ENCODE measurements at regions not wholly inside any gene's neighbourhood (a gene's known extent, or its start where the extent isn't known, plus 50 kb on each side); places are given as distances from the start of the nearest gene placed in this dataset.

DNA sequence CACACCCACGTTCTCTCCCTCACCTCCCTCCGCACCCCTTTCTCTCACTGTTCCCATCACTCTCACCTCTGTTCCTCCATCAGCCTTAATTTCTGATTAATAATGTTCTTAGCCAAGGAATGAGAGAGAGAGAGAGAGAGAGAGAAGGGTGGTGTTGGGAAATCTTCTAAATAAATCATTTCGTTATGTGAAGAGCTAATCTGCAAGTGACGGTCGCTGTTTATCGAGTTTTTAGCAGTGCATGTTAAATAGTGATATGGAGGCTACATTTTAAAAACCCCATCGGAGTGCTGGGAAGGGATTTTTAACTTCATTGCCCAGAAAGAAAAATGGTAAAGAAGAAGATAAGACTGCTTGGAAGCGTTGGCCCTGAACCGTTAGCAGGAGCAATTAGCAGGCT is 203.3 kb upstream of the LHX5 start:
- H3K9me3 ChIP-seq: no peaks in the 10 kb centered on the region
- peaks cover 48% of the 10 kb centered on the region for H3K27me3 ChIP-seq
- no peaks in the 10 kb centered on the region for H3K36me3 ChIP-seq
- no peak overlapping the region for H3K4me3 ChIP-seq
- DNase-seq: no peak

DNA sequence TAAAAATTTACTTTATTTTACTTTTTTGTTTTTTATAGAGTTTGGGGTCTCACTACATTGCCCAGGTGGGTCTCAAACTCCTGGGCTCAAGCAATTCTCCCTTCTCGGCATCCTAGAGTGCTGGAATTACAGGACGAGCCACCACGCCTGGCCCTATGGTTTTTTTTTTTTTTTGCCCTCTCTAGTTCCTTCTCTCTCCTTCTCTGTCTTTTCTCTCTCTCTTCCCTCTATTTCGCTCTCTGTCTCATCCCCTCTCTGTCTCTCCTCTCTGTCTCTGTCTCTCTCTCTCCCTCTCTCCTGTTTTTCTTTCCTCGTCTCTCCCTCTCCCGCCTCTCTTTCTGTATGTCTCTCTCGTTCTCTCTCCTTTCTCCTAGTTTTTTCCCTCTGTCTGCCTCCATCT is 202.6 kb upstream of the LHX5 start:
- H3K9me3 ChIP-seq: no peaks in the 10 kb centered on the region
- no peak for DNase-seq
- peaks cover 53% of the 10 kb centered on the region for H3K27me3 ChIP-seq
- no peaks in the 10 kb centered on the region for H3K36me3 ChIP-seq
- no peak overlapping the region for H3K4me3 ChIP-seq

DNA sequence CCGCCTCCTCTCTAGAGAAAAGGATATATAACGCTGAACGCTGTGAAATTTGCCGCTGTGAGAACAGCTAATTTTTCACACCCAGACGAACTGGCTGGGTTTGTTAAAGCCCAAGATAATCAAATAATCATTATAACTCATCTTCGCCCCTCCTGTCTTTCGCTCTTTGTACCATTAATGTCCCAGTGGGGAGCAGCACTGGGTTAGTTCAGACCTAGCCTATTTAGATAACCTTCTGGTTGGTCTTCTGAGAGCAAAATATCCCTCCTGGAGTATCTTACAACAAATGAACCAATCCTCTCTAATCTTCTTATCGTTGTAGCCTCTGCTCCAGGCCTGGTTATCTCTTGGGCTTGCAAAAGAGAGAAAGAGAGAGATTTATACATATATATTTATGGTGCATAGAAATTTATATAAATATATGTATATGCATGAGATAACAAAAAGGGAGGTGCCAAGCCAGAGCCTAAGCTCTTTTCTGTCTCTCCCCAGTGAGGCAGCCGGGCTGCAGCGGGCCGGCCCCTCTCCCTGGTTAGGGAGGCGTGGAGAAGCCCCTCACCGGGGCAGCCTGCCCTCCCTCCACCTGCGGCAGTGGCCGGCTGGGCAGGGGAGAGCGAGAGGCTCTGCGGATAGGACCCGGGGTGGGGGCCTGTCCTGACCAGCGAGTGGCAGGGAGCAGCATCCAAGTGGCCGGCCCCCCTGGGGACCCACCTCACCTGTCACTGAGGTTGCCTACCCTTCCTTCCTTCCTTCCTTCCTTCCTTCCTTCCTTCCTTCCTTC is 202.0 kb upstream of the LHX5 start:
- peaks cover 58% of the 10 kb centered on the region for H3K27me3 ChIP-seq
- H3K9me3 ChIP-seq: no peaks in the 10 kb centered on the region
- H3K36me3 ChIP-seq: no peaks in the 10 kb centered on the region
- no peak for DNase-seq
- no peak overlapping the region for H3K4me3 ChIP-seq

DNA sequence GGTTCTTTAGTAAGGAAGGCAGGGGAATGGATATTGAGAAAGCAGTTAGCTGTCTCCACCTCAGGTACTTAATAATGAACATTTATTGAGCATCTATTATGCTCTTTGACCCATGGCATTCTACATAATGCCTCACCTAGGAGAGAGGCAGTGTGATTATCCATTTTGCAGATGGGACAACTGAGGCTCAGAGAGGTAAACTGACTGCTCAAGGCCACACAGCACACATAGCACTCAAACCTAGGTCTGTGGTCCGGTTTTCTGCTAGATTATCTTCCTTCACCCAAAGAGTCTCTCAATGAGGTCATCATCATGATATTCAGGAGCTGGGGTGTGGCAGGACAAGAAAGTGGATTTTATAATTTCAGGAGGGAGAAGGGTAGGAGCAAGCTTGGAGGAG is 199.1 kb upstream of the LHX5 start:
- no peak for DNase-seq
- H3K4me3 ChIP-seq: no peak overlapping the region
- H3K9me3 ChIP-seq: no peaks in the 10 kb centered on the region
- H3K27me3 ChIP-seq: peaks cover 49% of the 10 kb centered on the region
- H3K36me3 ChIP-seq: no peaks in the 10 kb centered on the region

DNA sequence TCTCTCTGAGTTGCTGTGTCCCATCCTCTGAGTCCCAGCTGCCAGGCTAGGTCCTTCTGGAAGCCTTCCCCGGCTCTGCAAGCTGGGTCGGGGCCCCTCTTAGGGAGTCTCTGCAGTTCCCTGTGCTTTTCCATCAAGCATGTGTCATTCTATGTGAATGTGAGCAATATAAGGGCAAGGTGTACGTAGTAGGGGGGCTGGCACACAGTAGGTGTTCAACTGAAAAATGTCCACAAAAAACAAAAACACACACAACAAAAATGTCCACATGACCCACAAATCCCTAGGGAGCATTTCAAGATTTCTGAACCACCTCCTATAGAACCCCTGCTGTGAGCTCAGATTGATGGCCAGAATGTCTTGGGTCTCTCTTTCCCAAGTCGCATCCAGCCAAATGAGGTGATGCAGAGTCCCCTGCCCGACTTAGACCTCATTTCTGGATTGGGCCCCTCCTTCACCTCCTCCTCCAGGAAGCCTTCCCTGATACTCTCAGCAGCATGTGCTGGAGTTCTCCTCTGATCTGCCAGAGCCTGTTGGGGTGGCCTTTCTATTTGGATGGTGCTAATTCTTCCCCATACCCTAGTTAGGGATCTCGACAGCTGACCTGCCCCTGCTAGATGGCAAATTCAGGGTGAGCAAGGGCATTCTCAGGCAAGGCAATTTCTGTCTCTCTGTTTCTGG is 196.1 kb upstream of the LHX5 start:
- Histone ChIP-seq H3K4me3 (no peak overlapping the region), H3K9me3 (no peaks in the 10 kb centered on the region), H3K27me3 (peaks cover 32% of the 10 kb centered on the region)

DNA sequence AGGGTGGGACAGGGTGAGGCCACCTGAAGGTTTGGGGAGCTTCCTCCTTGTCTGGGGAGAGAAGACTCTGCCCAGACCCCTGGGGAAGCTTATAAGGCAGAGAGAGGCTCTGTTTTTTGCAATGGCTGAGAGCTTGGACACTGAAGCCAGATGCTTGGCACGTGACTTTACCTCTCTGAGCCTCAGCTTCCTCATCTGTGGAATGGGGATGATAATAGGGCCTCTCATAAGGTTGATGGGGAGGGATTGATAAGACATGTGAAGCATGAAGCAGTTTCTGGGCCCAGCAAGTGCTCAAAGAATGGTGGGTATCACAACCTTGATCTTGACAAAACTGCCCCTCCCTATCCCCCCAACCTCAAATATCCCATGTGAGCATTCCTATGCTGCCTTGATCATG is 195.4 kb upstream of the LHX5 start:
- H3K4me3 ChIP-seq: no peak overlapping the region
- no peak for DNase-seq
- H3K27me3 ChIP-seq: peaks cover 32% of the 10 kb centered on the region
- no peaks in the 10 kb centered on the region for H3K36me3 ChIP-seq
- H3K9me3 ChIP-seq: no peaks in the 10 kb centered on the region

More for the DNA sequence above, 196.1 kb upstream of the LHX5 start:
- H3K36me3 ChIP-seq: no peaks in the 10 kb centered on the region
- DNase-seq: no peak

DNA sequence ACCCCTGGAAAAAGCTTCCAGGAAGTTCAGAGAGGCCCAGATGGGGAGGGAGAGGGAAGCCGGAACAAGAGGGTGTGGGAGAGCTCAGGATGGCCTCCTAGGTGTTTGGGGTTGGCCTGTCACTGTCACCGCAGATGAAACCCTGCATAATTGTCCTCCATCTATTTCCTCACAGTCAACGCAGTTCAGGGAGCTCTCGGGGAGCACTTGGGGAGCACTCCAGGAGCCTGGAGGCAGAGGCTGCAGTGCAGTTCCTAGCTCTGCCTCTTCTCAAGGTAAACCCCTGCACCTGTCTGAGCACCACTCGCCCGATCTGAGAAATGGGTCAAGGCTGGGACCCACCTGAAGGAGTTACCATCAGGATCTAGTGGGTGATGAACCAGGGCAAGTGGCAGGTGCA is 194.6 kb upstream of the LHX5 start:
- no peaks in the 10 kb centered on the region for H3K9me3 ChIP-seq
- DNase-seq: no peak
- peaks cover 32% of the 10 kb centered on the region for H3K27me3 ChIP-seq
- H3K36me3 ChIP-seq: no peaks in the 10 kb centered on the region
- H3K4me3 ChIP-seq: no peak overlapping the region

DNA sequence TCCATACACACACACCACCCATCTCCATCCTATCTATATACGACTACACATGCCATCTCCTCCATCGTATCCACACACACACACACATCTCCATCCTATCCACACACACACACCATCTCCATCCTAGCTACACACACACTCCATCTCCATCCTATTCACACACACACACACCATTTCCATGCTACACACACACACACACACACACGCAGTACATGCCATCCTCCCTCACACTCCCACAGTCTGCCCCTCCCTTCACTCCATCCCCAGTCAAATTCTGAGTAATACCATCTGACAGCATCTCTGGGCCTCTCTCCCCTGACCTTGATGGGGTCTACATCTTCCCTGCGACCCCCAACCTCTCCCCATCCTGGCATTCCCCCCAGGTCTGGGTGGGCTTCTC is 193.8 kb upstream of the LHX5 start:
- no peaks in the 10 kb centered on the region for H3K9me3 ChIP-seq
- no peak for DNase-seq
- no peak overlapping the region for H3K4me3 ChIP-seq
- no peaks in the 10 kb centered on the region for H3K36me3 ChIP-seq
- peaks cover 27% of the 10 kb centered on the region for H3K27me3 ChIP-seq

DNA sequence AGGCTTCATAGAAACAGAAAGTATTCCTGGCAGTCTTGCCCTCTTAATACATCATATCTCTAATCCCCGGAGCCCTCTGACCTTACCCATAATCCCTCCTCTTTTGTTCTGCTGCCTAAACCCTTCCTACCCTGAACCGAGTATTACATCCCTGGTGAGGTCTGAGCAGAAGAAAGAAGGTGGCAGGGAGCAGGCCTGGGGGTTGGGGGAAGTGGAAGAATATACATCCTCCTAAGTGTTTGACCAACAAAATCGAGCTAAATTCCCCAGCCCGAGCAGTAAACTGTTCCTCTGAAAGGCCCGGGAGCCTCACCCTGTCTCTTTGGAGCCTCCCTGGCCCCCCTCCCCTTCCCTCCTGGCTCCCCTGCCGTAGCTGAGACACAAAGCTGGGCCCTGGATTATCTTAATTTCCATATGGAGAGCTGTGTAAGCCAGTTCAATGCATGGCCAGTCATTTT is 192.6 kb upstream of the LHX5 start:
- H3K36me3 ChIP-seq: no peaks in the 10 kb centered on the region
- H3K4me3 ChIP-seq: no peak overlapping the region
- no peak for DNase-seq
- peaks cover 16% of the 10 kb centered on the region for H3K27me3 ChIP-seq
- H3K9me3 ChIP-seq: no peaks in the 10 kb centered on the region

DNA sequence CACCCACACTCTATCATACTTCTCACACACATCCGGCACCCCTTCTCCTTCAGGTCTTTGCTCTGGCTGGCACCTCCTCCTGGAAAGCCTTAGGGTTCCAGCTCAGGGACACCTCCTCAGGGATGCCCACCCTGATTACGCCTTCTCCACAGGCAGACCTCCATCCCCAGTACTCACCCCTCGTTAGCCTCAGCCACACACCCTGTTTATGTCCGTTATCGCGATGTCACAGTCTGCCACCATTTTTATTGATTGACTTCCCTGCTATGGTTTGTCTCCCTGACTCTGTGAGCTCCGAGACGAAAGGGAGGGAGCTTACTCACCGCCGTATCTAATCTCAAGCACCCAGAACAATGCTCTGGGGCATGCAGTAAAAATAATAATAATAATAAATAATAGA is 191.7 kb upstream of the LHX5 start:
- no peak for DNase-seq
- peaks cover 8% of the 10 kb centered on the region for H3K27me3 ChIP-seq
- no peaks in the 10 kb centered on the region for H3K9me3 ChIP-seq
- H3K36me3 ChIP-seq: no peaks in the 10 kb centered on the region
- no peak overlapping the region for H3K4me3 ChIP-seq

DNA sequence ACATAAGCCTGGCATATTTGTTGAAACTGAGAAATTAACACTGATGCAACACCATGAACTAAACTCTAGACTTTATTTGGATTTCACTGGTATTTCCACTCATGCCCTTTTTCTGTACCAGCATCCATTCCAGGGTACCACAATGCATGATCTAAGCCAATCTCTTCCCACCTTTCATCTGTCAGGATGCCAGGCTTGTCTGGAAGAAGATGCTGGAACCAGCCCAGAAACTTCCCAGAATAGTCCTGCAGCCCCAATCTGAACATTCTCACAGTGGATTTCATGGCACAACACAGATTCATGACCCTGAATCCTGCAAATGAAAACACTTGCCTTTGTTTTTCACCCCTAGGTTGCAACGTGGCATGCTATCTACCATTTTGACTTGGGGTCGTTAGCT is 189.3 kb upstream of the LHX5 start:
- Histone ChIP-seq H3K27me3 (no peaks in the 10 kb centered on the region), H3K36me3 (no peaks in the 10 kb centered on the region), H3K9me3 (no peaks in the 10 kb centered on the region), H3K4me3 (no peak overlapping the region)
- DNase-seq: no peak

DNA sequence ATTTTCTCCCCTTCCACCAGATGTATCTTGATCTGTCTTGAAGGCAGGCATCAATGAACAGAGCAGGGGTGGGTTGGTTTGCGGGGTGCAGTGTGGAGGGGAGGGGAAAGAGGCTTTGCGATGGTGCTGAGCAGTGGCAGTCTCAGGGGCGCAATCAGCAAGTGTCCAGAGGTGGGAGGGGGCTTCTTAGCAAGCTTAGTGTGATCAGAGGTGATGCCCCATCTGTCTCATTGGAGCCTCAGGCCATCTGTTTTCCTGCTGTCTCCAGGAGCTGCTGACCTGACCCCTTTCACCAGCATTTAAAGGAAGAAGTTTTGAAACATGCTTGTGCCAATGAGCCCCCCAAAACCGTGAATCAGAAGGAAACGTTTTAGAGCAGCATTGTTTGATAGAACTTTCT is 187.7 kb upstream of the LHX5 start:
- Histone ChIP-seq H3K36me3 (no peaks in the 10 kb centered on the region), H3K27me3 (no peaks in the 10 kb centered on the region), H3K9me3 (no peaks in the 10 kb centered on the region), H3K4me3 (no peak overlapping the region)
- no peak for DNase-seq

DNA sequence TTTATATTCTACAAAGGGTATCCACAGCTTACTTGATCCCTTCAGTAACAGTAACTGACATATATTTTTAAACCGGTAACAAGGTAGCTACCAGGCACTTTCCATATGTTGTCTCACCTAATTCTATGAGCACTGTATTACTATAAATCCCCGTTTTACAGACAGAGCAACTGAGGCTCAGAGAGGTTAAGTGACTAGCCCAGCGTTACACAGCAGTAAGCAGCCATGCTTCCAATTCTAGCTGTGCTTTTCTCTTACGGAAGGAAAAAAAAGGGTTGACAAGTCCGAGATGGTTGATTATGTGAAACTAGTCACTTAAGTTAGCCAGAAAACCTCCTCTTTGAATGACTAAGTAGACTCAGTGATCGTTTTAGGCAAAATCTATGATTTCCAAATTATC is 187.3 kb upstream of the LHX5 start:
- H3K36me3 ChIP-seq: no peaks in the 10 kb centered on the region
- no peak overlapping the region for H3K4me3 ChIP-seq
- H3K27me3 ChIP-seq: no peaks in the 10 kb centered on the region
- H3K9me3 ChIP-seq: no peaks in the 10 kb centered on the region
- DNase-seq: no peak

DNA sequence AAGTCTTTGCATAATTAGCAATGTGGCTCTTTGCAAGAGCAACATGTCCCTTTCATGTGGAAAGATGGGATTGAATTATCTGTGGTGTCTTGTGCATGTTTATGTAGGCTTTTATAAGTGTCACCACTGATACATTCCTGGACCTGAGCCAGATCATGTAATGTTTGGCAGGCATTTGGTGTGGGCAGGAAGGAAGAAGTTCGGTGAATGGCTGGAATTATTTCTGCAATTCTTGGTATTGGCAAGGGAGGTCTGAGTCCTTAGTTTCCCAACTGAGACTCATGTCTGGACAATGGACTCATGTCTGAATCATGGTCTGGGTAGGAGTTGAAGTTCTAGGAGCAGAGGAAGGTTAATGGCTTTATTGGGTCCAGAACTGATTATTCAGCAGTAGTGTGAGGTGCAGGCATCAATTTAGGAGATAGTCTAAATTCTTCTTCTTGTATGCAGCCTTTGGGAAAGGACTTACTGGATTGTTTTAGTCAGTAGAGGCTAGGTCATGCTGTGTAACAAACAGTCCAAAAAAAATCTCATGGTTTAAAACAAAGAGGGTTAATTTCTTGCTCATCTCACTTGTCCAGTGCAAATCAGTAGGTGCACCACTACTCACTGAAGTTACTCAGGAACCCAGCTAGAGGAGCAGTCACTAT is 186.5 kb upstream of the LHX5 start:
- no peaks in the 10 kb centered on the region for H3K9me3 ChIP-seq
- H3K36me3 ChIP-seq: no peaks in the 10 kb centered on the region
- no peak overlapping the region for H3K4me3 ChIP-seq
- no peak for DNase-seq
- no peaks in the 10 kb centered on the region for H3K27me3 ChIP-seq

DNA sequence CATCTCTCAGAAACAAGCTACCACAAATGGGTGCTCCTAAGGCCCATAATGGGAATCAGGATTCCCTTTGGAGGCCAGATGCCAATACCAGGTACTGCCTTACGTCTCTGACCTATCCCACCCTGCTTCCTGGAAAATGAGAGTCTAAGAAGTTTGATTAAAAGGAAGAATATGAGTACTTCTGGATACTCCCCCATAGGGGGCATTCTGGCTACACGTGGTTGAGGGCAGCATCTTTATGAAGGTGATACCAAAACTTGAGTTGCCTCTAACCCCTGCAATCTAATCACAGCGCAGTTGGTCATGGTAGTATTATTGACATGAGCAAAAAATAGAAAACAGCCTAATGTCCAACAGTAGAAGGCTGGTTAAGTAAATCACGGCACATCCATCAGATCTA is 184.2 kb upstream of the LHX5 start:
- Histone ChIP-seq H3K27me3 (no peaks in the 10 kb centered on the region), H3K4me3 (no peak overlapping the region), H3K36me3 (no peaks in the 10 kb centered on the region), H3K9me3 (no peaks in the 10 kb centered on the region)
- no peak for DNase-seq

DNA sequence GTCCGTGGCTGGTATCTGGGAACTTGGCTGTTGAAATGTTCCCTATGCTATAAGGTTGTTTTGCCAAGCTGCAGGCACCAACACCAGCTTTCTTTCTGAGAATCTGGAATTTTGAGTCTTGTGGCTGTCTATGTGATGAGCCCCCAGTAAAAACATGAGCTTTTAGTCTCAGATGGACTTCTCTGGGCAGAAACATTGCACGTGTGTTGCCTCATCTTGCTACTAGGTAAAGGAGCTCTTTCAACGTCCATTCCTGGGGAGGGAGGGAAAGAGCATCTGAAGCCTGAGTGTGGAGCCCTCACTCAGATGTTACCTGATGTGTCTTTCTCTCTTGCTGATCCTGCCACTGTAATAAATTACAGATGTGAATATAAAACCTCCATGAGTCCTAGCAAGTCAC is 183.8 kb upstream of the LHX5 start:
- Histone ChIP-seq H3K9me3 (no peaks in the 10 kb centered on the region), H3K36me3 (no peaks in the 10 kb centered on the region), H3K4me3 (no peak overlapping the region), H3K27me3 (no peaks in the 10 kb centered on the region)
- DNase-seq: no peak

DNA sequence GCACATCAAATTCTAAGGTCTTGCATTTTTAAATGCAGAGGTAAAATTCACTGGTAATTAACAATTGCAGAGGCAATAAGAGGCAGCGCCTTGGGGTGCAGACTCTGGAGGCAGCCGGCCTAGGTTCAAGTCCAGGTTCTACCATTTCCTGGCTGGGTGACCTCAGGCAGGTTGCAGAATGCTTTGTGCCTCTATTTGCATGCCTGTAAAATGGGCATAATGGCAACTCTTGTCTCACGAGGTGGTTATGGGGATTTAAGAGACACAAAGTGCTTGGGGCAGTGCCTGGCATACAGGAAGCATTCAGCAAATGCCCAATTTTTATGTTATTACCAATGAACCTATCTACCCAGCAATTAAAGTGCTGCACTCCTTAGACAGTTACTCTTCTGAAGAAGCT is 180.0 kb upstream of the LHX5 start:
- Histone ChIP-seq H3K27me3 (no peaks in the 10 kb centered on the region), H3K36me3 (no peaks in the 10 kb centered on the region), H3K4me3 (no peak overlapping the region), H3K9me3 (no peaks in the 10 kb centered on the region)
- no peak for DNase-seq

DNA sequence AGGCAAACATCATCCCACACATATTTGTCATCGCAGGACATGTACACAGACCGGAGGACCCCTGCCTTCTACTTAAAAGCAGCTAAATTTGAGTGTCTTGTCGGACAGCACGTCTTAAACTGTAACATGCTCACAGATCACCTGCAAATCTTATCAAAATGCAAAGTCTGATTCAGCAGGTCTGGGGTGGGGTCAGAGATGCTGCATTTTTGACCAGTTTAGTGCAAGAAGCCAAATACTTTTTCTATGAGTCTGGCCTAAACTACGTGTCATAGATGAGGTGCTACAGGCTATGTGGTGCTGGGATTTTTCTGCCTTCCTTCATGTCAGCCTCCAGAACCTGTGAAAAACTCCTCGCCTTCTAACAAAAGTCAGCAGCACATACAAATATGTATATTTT is 178.8 kb upstream of the LHX5 start:
- H3K4me3 ChIP-seq: no peak overlapping the region
- DNase-seq: no peak
- no peaks in the 10 kb centered on the region for H3K27me3 ChIP-seq
- H3K36me3 ChIP-seq: no peaks in the 10 kb centered on the region
- no peaks in the 10 kb centered on the region for H3K9me3 ChIP-seq

Measured in MG63 (cell line).